ENCODE measurements at regions not wholly inside any gene's neighbourhood (a gene's known extent, or its start where the extent isn't known, plus 50 kb on each side); places are given as distances from the start of the nearest gene placed in this dataset.

DNA sequence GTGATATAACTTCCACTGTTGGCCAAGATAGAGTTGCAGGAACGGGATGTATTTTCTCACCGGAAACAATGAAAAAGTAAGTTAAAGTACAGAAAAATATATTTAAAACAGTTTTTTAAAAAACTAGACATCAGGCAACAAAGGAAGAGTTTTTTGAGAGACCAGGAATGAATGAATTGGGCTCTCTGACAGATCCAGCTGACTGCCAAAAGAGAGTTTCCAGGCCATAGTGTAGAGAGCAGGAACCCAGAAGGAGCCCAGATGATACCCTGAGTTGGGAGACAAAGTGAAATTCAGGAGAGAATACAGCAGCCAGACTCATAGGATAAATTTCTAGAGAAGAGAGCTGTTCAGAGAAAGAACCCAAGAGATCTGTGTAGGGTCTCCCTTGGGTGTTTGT lies 362.6 kb upstream of the SMIM21 start:
- TF ChIP-seq, protein P1, sequence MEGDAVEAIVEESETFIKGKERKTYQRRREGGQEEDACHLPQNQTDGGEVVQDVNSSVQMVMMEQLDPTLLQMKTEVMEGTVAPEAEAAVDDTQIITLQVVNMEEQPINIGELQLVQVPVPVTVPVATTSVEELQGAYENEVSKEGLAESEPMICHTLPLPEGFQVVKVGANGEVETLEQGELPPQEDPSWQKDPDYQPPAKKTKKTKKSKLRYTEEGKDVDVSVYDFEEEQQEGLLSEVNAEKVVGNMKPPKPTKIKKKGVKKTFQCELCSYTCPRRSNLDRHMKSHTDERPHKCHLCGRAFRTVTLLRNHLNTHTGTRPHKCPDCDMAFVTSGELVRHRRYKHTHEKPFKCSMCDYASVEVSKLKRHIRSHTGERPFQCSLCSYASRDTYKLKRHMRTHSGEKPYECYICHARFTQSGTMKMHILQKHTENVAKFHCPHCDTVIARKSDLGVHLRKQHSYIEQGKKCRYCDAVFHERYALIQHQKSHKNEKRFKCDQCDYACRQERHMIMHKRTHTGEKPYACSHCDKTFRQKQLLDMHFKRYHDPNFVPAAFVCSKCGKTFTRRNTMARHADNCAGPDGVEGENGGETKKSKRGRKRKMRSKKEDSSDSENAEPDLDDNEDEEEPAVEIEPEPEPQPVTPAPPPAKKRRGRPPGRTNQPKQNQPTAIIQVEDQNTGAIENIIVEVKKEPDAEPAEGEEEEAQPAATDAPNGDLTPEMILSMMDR (IDR thresholded peaks at IDR 0.05) = no peak
- no peak for TF ChIP-seq POLR2A (IDR thresholded peaks at IDR 0.05)
- H3K27me3 ChIP-seq = no peaks in the 10 kb centered on the region
- DNase-seq = no peak
- H3K27ac ChIP-seq = no peak overlapping the region
- H3K4me3 ChIP-seq = no peak overlapping the region
- no peaks in the 10 kb centered on the region for H3K36me3 ChIP-seq (ENCODE audit: low read depth, missing control alignments)
- 73 to 92% methylated on average over 2 of the region's 2 CpGs for WGBS, 2 donors
- H3K4me1 ChIP-seq = no peaks in the 10 kb centered on the region
- H3K9me3 ChIP-seq = no peaks in the 10 kb centered on the region
- intact Hi-C loops (cut with DNase I; ENCODE audit: low total_unique reads) = no loop called here

- no peak overlapping the region for H3K27ac ChIP-seq
- H3K9me3 ChIP-seq = no peaks in the 10 kb centered on the region
- no peak for TF ChIP-seq POLR2A (IDR thresholded peaks at IDR 0.05)
- TF ChIP-seq, protein P1 (IDR thresholded peaks at IDR 0.05) = no peak
- H3K4me3 ChIP-seq = no peak overlapping the region
- WGBS, 2 donors = 76 to 77% methylated on average over 3 of the region's 3 CpGs
- DNase-seq = no peak
- no peaks in the 10 kb centered on the region for H3K27me3 ChIP-seq
- no peaks in the 10 kb centered on the region for H3K36me3 ChIP-seq (ENCODE audit: low read depth, missing control alignments)
- H3K4me1 ChIP-seq = no peaks in the 10 kb centered on the region
- intact Hi-C loops (cut with DNase I; ENCODE audit: low total_unique reads) = no loop called here
Observed at GRCh38 chr18:75785834-75786233, 358.3 kb upstream of the SMIM21 start.

DNA sequence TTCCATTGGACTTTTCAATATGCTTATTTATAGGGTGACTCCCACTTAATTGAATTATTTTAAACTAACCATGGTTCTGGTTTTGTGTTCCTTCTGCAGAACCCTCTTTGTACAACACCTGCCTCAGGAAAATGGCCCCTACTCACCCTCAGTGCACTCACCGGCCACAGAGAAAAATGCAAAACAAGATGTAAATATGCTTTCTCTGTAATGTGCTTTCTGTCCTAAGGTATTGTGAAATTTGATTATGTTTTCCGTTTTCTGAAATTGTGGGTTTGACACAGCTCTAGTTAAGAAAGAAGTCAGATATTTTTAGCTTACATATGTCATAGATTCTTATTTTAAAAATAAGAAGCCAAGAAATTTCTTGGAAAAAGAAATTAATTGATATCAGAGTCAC lies 357.7 kb upstream of the SMIM21 start:
- H3K9me3 ChIP-seq = no peaks in the 10 kb centered on the region
- no peak for TF ChIP-seq POLR2A (IDR thresholded peaks at IDR 0.05)
- no peaks in the 10 kb centered on the region for H3K36me3 ChIP-seq (ENCODE audit: low read depth, missing control alignments)
- no peak overlapping the region for H3K4me3 ChIP-seq
- H3K27ac ChIP-seq = no peak overlapping the region
- 73 to 88% methylated on average over 2 of the region's 2 CpGs for WGBS, 2 donors
- H3K4me1 ChIP-seq = no peaks in the 10 kb centered on the region
- no peaks in the 10 kb centered on the region for H3K27me3 ChIP-seq
- intact Hi-C loops (cut with DNase I; ENCODE audit: low total_unique reads) = no loop called here
- DNase-seq = no peak

GRCh38 chr18:75784390-75784789 lies 356.9 kb upstream of the SMIM21 start:
- Histone ChIP-seq H3K27me3 (no peaks in the 10 kb centered on the region), H3K27ac (no peak overlapping the region), H3K36me3 (ENCODE audit: low read depth, missing control alignments) (no peaks in the 10 kb centered on the region), H3K9me3 (no peaks in the 10 kb centered on the region), H3K4me1 (no peaks in the 10 kb centered on the region), H3K4me3 (no peak overlapping the region)
- 38 to 53% methylated on average over 14 of the region's 14 CpGs for WGBS, 2 donors
- intact Hi-C loops (cut with DNase I; ENCODE audit: low total_unique reads) = no loop called here
- no peak for DNase-seq
- TF ChIP-seq, protein P1 (IDR thresholded peaks at IDR 0.05) = no peak
- no peak for TF ChIP-seq POLR2A (IDR thresholded peaks at IDR 0.05)

GRCh38 chr18:75783566-75784281 lies 356.2 kb upstream of the SMIM21 start:
- Histone ChIP-seq H3K9me3 (no peaks in the 10 kb centered on the region), H3K36me3 (ENCODE audit: low read depth, missing control alignments) (no peaks in the 10 kb centered on the region), H3K4me1 (no peaks in the 10 kb centered on the region), H3K27me3 (no peaks in the 10 kb centered on the region), H3K4me3 (no peak overlapping the region), H3K27ac (no peak overlapping the region)
- DNase-seq = no peak
- 49 to 62% methylated on average over 14 of the region's 14 CpGs for WGBS, 2 donors
- TF ChIP-seq POLR2A (IDR thresholded peaks at IDR 0.05) = no peak
- TF ChIP-seq, protein P1 (IDR thresholded peaks at IDR 0.05) = no peak
- intact Hi-C loops (cut with DNase I; ENCODE audit: low total_unique reads) = no loop called here
